CD14-positive monocyte (primary cell): ENCODE measurements at regions not wholly inside any gene's neighbourhood (a gene's known extent, or its start where the extent isn't known, plus 50 kb on each side); places are given as distances from the start of the nearest gene placed in this dataset.

ENCODE experiments used
- DNase-seq, 3 donors: peaks; one replicate each; pipeline ENCODE4 v3.0.0-alpha.2; 2011 to 2022
- H2AFZ ChIP-seq: 2 replicates; pipeline ENCODE4 v1.6.0; 2012; ENCODE audit warnings: mild to moderate bottlenecking, low read depth, low read length, inconsistent platforms; ENCODE audit not compliant: insufficient read depth, poor library complexity, severe bottlenecking
- H3K27ac ChIP-seq, 2 donors: 1 replicate in 1 of 2; 2 replicates in 1 of 2; pipeline ENCODE4 v1.5.1; 2012 to 2013; ENCODE audit warnings: low read length in 2 of 2, control low read depth in 1 of 2, inconsistent platforms in 1 of 2, low read depth in 1 of 2, mild to moderate bottlenecking in 1 of 2
- H3K27me3 ChIP-seq, 2 donors: one replicate each; pipeline versions ENCODE4 v1.6.0 to v1.6.1; 2011 to 2013; ENCODE audit warnings: low read length in 2 of 2; ENCODE audit not compliant: control insufficient read depth in 2 of 2, insufficient read depth in 2 of 2
- H3K36me3 ChIP-seq, 2 donors: replicated peaks in 1 of 2; 1 replicate in 1 of 2; 2 replicates in 1 of 2; pipeline versions ENCODE4 v1.5.1 to v1.6.1; 2012 to 2013; ENCODE audit warnings: low read length in 2 of 2, control low read depth in 1 of 2, inconsistent platforms in 1 of 2, mild to moderate bottlenecking in 1 of 2; ENCODE audit not compliant: insufficient read depth in 2 of 2, control insufficient read depth in 1 of 2
- H3K4me1 ChIP-seq, 2 donors: 1 replicate in 1 of 2; 2 replicates in 1 of 2; pipeline versions ENCODE4 v1.5.1 to v1.6.1; 2012 to 2013; ENCODE audit warnings: low read length in 2 of 2, control low read depth in 1 of 2, inconsistent platforms in 1 of 2, mild to moderate bottlenecking in 1 of 2, moderate library complexity in 1 of 2; ENCODE audit not compliant: insufficient read depth in 2 of 2, control insufficient read depth in 1 of 2
- H3K4me2 ChIP-seq: replicated peaks from 2 replicates; pipeline ENCODE3; 2012; ENCODE audit warnings: low read length, moderate library complexity, mild to moderate bottlenecking; ENCODE audit not compliant: poor library complexity, severe bottlenecking; ENCODE audit errors: extremely low read depth
- H3K4me3 ChIP-seq, 3 experiments: fragments of 200-600 bp in 1 of 3; sonication (generic) in 1 of 3; replicated peaks in 1 of 3; 1 replicate in 2 of 3; 2 replicates in 1 of 3; pipeline ENCODE4 v1.5.1; 2011 to 2013; ENCODE audit warnings: low read length in 3 of 3, mild to moderate bottlenecking in 3 of 3, control low read depth in 2 of 3, low read depth in 2 of 3, inconsistent platforms in 1 of 3, moderate library complexity in 1 of 3
- H3K79me2 ChIP-seq: 2 replicates; pipeline ENCODE4 v1.6.0; 2012; ENCODE audit warnings: mild to moderate bottlenecking, control low read depth, inconsistent platforms, low read length, moderate library complexity; ENCODE audit not compliant: insufficient read depth
- H3K9ac ChIP-seq: 2 replicates; pipeline ENCODE4 v1.6.0; 2017; ENCODE audit warnings: low read length, mild to moderate bottlenecking; ENCODE audit not compliant: insufficient read depth, poor library complexity, severe bottlenecking
- H3K9me3 ChIP-seq, 2 donors: replicated peaks in 1 of 2; 1 replicate in 1 of 2; 2 replicates in 1 of 2; pipeline versions ENCODE4 v1.5.1 to v1.6.1; 2012 to 2013; ENCODE audit warnings: low read length in 2 of 2, control low read depth in 1 of 2; ENCODE audit not compliant: control insufficient read depth in 1 of 2, insufficient read depth in 1 of 2
- H4K20me1 ChIP-seq: 2 replicates; pipeline ENCODE4 v1.6.0; 2012; ENCODE audit warnings: mild to moderate bottlenecking, low read length, control low read depth, moderate library complexity; ENCODE audit not compliant: insufficient read depth
- H3K27ac Mint-ChIP-seq, 7 donors: one replicate each; pipeline ENCODE4 v1.8.0; 2020; ENCODE audit warnings: mild to moderate bottlenecking in 7 of 7, mixed read lengths in 7 of 7, moderate library complexity in 6 of 7, inconsistent platforms in 2 of 7
- H3K27me3 Mint-ChIP-seq, 3 donors: one replicate each; pipeline ENCODE4 v1.8.0; 2021 to 2022; ENCODE audit warnings: low read depth in 3 of 3, mild to moderate bottlenecking in 3 of 3, mixed read lengths in 3 of 3, moderate library complexity in 3 of 3, inconsistent platforms in 1 of 3
- H3K36me3 Mint-ChIP-seq, 2 donors: one replicate each; pipeline ENCODE4 v1.8.0; 2020; ENCODE audit warnings: mixed read lengths in 2 of 2, inconsistent platforms in 1 of 2, mild to moderate bottlenecking in 1 of 2
- H3K4me1 Mint-ChIP-seq: one replicate; pipeline ENCODE4 v1.8.0; 2020; ENCODE audit warnings: mild to moderate bottlenecking, mixed read lengths
- H3K4me3 Mint-ChIP-seq, 2 donors: one replicate each; pipeline ENCODE4 v1.8.0; 2020; ENCODE audit warnings: mild to moderate bottlenecking in 2 of 2, mixed read lengths in 2 of 2, moderate library complexity in 1 of 2
- H3K9me3 Mint-ChIP-seq, 7 donors: one replicate each; pipeline ENCODE4 v1.8.0; 2020 to 2022; ENCODE audit warnings: mixed read lengths in 7 of 7, mild to moderate bottlenecking in 6 of 7, moderate library complexity in 6 of 7, inconsistent platforms in 2 of 7
- WGBS: methylation state at CpG from one replicate; pipeline ENCODE4 v1.1.5; 2013; ENCODE audit warnings: missing lambda C conversion rate; ENCODE audit not compliant: insufficient coverage; 5-methylcytosine and 5-hydroxymethylcytosine counted together
- intact Hi-C, 2 donors: fragments of 100-400 bp; cut with micrococcal nuclease; formaldehyde crosslinking; loops; one replicate each; pipeline versions ENCODE4 v1.15.0 to v1.15.1; 2023
- TF ChIP-seq, protein P1 (sequence below): fragments of 200-600 bp; IDR thresholded peaks from one replicate; pipeline ENCODE4 v1.8.0; 2022; ENCODE audit warnings: antibody characterized with exemption, mild to moderate bottlenecking

DNA sequence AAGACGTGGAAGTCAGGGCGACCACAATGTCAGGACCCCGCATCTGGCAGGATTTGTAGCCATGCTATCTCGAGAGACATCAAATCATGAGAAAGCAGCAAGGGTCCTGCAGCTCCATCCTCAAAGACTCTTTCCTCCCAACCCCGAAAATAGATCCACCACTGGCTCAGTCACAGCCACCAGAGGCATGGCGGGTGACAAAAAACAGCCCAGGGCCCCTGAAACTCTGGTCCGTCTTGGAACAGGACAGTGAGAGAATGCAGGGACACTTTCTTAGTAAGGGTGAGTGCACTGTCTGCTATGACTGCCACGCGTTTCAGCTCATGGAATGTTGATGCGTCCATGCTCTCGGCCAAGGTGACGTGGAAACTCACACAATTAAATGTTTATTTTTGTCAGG is 220.9 kb downstream of the IRX2 start:
- H3K4me3 Mint-ChIP-seq, result no peak overlapping the region
- no peaks in the 10 kb centered on the region for H3K4me1 Mint-ChIP-seq
- no peak overlapping the region for H3K4me3 ChIP-seq
- no peaks in the 10 kb centered on the region for H3K27me3 ChIP-seq
- H4K20me1 ChIP-seq, result no peaks in the 10 kb centered on the region
- no peak overlapping the region for H3K9ac ChIP-seq
- no peaks in the 10 kb centered on the region for H3K36me3 Mint-ChIP-seq
- no peak for DNase-seq
- intact Hi-C loops, result no loop called here
- TF ChIP-seq, protein P1, sequence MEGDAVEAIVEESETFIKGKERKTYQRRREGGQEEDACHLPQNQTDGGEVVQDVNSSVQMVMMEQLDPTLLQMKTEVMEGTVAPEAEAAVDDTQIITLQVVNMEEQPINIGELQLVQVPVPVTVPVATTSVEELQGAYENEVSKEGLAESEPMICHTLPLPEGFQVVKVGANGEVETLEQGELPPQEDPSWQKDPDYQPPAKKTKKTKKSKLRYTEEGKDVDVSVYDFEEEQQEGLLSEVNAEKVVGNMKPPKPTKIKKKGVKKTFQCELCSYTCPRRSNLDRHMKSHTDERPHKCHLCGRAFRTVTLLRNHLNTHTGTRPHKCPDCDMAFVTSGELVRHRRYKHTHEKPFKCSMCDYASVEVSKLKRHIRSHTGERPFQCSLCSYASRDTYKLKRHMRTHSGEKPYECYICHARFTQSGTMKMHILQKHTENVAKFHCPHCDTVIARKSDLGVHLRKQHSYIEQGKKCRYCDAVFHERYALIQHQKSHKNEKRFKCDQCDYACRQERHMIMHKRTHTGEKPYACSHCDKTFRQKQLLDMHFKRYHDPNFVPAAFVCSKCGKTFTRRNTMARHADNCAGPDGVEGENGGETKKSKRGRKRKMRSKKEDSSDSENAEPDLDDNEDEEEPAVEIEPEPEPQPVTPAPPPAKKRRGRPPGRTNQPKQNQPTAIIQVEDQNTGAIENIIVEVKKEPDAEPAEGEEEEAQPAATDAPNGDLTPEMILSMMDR, result no peak
- no peak overlapping the region for H2AFZ ChIP-seq
- peaks cover 12 to 41% of the 10 kb centered on the region in 2 donors for H3K9me3 ChIP-seq
- no peak overlapping the region for H3K27ac ChIP-seq
- H3K27ac Mint-ChIP-seq, result no peak overlapping the region
- H3K36me3 ChIP-seq, result no peaks in the 10 kb centered on the region
- no peak overlapping the region for H3K4me2 ChIP-seq
- H3K4me1 ChIP-seq, result no peaks in the 10 kb centered on the region
- H3K9me3 Mint-ChIP-seq, result peaks cover 3 to 11% (median 6%) of the 10 kb centered on the region in 7 donors
- H3K27me3 Mint-ChIP-seq, result no peaks in the 10 kb centered on the region
- 66% methylated on average over 7 of the region's 12 CpGs for WGBS
- no peaks in the 10 kb centered on the region for H3K79me2 ChIP-seq

DNA sequence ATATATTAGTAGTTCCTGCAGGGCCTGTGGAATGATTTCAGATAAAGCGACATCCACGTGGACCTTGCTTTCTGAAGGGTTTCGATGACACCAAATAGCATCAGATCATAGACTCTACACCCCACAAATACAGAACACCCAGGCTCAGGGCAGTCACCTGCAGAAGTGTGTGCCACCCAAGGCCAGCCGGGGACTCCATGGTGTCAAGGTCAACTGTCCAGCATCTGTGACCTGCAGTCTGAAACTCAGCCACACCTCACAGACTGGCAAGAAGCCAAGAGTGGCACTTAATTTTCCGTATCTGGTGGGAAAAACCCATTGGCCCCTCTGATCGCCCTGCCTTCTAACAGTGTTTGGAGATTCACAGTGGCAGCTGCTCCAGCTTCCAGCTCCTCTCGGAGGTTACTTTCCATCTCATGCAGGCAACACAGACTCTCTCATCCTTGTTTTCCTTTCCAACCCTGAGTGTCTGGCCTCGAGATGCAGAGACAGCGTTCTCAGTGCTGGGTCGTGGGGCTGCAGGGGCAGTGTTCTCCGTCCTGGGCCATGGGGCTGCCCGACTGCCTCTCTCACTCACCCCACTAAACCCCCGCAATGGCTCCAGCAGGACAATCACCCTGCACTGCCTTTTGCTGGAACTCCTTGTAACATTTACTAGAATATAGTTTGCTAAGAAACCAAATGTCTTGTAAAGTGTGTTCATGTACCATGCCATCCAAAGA is 221.9 kb downstream of the IRX2 start:
- Histone ChIP-seq H3K4me3 (no peak overlapping the region), H3K36me3 (no peaks in the 10 kb centered on the region), H3K4me1 (no peaks in the 10 kb centered on the region), H4K20me1 (no peaks in the 10 kb centered on the region), H3K79me2 (no peaks in the 10 kb centered on the region), H3K27me3 (no peaks in the 10 kb centered on the region), H3K9me3 (peaks cover 15 to 37% of the 10 kb centered on the region in 2 donors), H3K9ac (no peak overlapping the region), H2AFZ (no peak overlapping the region), H3K27ac (no peak overlapping the region), H3K4me2 (no peak overlapping the region)
- H3K36me3 Mint-ChIP-seq, result no peaks in the 10 kb centered on the region
- no peak overlapping the region for H3K27ac Mint-ChIP-seq
- H3K9me3 Mint-ChIP-seq, result peaks cover 4 to 14% (median 7%) of the 10 kb centered on the region in 7 donors
- no peaks in the 10 kb centered on the region for H3K4me1 Mint-ChIP-seq
- no peak overlapping the region for H3K4me3 Mint-ChIP-seq
- DNase-seq, result no peak
- intact Hi-C loops, result no loop called here
- 88% methylated on average over 9 of the region's 13 CpGs for WGBS
- TF ChIP-seq, protein P1, result no peak
- no peaks in the 10 kb centered on the region for H3K27me3 Mint-ChIP-seq
